ENCODE measurements at regions not wholly inside any gene's neighbourhood (a gene's known extent, or its start where the extent isn't known, plus 50 kb on each side); places are given as distances from the start of the nearest gene placed in this dataset.

DNA sequence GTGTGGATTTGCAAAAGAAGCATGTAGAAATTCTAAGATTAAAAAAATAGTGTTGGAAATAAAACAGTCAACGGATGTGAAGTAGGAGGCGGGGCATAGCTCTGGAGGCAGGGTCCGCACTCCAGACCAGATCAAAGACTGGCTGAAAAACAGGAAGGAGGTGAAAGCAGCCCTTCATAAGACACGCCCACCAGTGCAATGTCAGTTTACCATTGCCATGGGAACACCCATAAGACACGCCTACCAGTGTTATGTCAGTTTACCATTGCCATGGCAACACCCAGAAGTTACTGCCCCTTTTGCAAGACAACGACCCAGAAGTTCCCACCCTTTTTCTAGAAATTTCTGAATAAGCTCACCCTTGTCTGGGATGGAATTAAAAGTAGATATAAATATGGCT lies 87.1 kb downstream of the FZD10 start:
- ChIA-PET POLR2A (no interaction called here), CTCF (no interaction called here)
- no peak for DNase-seq (ENCODE audit: extremely low spot score)
- TF ChIP-seq L3MBTL2 (conservative IDR thresholded peaks at IDR 0.05): no peak

DNA sequence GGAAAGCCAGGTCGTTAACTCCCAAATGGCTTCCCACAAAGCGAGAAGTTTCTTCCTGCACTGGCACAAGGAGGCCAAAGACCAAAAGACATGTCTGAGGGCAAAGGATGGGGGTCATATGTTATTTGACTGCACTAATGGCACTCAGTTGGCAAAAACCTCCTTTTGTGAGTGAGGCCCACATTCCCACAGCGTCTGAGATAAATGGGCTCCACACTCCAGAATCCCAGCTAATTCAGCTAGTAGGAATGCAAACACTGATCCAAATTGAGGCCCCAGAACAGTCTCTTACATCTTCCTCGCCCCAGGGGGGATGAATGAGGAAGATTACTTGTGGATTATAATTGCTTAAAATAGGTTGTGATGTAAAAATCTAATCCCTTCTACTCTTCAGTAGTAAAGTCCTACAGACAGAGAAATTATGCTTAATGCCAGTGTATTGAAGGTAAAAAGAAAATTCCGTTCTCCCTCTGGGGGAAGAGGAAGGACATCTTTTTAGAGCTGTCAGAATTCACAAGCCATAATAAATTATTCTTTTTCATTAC lies 86.4 kb upstream of the PIWIL1 start:
- POLR2A ChIA-PET: no interaction called here
- DNase-seq (ENCODE audit: extremely low spot score): no peak
- no peak for TF ChIP-seq SUZ12 (IDR thresholded peaks at IDR 0.05)
- TF ChIP-seq ARNT (IDR thresholded peaks at IDR 0.05): no peak
- no peak for TF ChIP-seq NFRKB (IDR thresholded peaks at IDR 0.05)
- TF ChIP-seq LEF1 (IDR thresholded peaks at IDR 0.05; ENCODE audit: borderline replicate concordance): no peak
- TF ChIP-seq L3MBTL2 (conservative IDR thresholded peaks at IDR 0.05): no peak
- TF ChIP-seq TARDBP (IDR thresholded peaks at IDR 0.05): no peak
- no peak for TF ChIP-seq SP1 (IDR thresholded peaks at IDR 0.05)
- no peak for TF ChIP-seq ELF4 (IDR thresholded peaks at IDR 0.05)
- TF ChIP-seq FOXM1 (IDR thresholded peaks at IDR 0.05; ENCODE audit: borderline replicate concordance): no peak
- TF ChIP-seq CTBP1 (IDR thresholded peaks at IDR 0.05; ENCODE audit: borderline replicate concordance): no peak
- TF ChIP-seq ZNF384 (IDR thresholded peaks at IDR 0.05): no peak
- TF ChIP-seq, protein P1, sequence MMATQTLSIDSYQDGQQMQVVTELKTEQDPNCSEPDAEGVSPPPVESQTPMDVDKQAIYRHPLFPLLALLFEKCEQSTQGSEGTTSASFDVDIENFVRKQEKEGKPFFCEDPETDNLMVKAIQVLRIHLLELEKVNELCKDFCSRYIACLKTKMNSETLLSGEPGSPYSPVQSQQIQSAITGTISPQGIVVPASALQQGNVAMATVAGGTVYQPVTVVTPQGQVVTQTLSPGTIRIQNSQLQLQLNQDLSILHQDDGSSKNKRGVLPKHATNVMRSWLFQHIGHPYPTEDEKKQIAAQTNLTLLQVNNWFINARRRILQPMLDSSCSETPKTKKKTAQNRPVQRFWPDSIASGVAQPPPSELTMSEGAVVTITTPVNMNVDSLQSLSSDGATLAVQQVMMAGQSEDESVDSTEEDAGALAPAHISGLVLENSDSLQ (IDR thresholded peaks at IDR 0.05): no peak
- no peak for TF ChIP-seq BHLHE40 (IDR thresholded peaks at IDR 0.05; ENCODE audit: borderline replicate concordance)
- TF ChIP-seq FOXA1 (IDR thresholded peaks at IDR 0.05): no peak
- TF ChIP-seq FOXK2 (IDR thresholded peaks at IDR 0.05): no peak
- no peak for TF ChIP-seq HDGF (IDR thresholded peaks at IDR 0.05; ENCODE audit: borderline replicate concordance)
- CTCF ChIA-PET: no interaction called here

DNA sequence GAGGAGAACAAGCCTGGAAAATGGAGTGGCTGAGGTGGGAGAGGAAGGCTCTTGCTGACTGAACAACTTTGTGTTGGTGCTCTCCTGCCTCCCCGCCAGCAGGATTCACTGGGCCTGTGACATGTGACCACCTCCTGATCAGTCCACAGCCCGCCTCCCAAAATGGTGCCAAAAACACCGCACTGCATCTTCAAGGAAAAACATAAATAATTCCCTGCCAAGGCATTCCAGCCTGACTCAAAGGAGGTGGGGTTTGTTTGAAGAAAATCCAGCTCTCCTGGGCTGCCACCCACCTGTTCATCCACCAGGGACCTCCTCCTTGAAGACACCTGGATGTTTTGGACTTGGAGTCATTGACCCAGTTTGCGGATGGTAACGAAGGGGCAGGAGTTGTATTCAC lies 83.8 kb upstream of the PIWIL1 start:
- ChIA-PET CTCF (no interaction called here), POLR2A (no interaction called here)
- DNase-seq (ENCODE audit: extremely low spot score): no peak
- no peak for TF ChIP-seq SP1 (IDR thresholded peaks at IDR 0.05)
- TF ChIP-seq, protein P1 (IDR thresholded peaks at IDR 0.05): no peak
- TF ChIP-seq FOXM1 (IDR thresholded peaks at IDR 0.05; ENCODE audit: borderline replicate concordance): no peak
- TF ChIP-seq NFRKB (IDR thresholded peaks at IDR 0.05): no peak
- no peak for TF ChIP-seq TARDBP (IDR thresholded peaks at IDR 0.05)
- no peak for TF ChIP-seq ZNF384 (IDR thresholded peaks at IDR 0.05)
- TF ChIP-seq BHLHE40 (IDR thresholded peaks at IDR 0.05; ENCODE audit: borderline replicate concordance): no peak
- no peak for TF ChIP-seq SUZ12 (IDR thresholded peaks at IDR 0.05)

DNA sequence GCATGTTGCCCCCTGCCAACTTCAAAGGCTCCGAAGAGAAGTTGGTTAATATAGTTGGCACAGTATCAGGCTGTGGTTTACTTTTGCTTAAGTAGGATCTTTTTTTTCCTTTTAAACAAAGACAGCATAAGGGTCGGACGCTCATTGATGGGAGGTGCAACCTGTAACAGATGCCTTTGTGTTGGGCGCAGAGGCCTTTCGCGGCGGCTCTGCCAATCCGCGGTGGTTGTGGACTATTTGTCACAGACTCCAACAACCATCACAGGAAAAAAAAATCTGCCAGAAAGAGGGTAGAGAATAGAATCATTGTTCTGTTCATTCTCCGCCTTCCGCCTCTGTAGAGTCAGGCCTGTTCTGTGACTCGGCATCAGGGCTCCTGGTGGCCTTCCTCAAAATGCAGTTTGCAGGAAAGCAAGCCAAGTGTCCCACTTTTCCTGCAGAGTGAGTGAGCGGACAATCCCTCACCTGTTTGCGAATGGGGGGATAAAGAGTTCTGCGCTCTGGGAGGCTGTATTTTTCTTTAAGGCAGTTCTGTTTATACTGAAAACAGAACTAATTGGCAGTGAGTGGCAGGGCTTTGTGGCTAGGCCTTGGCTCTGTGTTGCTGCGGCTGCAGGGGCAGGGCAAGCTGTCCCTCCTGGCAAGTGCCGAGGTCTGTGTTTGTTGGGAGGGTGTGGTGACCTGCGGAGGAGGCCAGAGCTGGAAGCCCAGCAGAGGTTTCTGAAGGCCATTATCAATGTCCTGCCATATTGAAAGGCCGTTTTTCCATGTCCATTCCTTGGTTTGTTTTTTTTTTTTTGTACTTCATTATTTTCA lies 83.0 kb upstream of the PIWIL1 start:
- no peak for TF ChIP-seq ELF4 (IDR thresholded peaks at IDR 0.05)
- TF ChIP-seq BHLHE40 (IDR thresholded peaks at IDR 0.05; ENCODE audit: borderline replicate concordance): no peak
- no peak for TF ChIP-seq TARDBP (IDR thresholded peaks at IDR 0.05)
- TF ChIP-seq L3MBTL2 (conservative IDR thresholded peaks at IDR 0.05): no peak
- no peak for TF ChIP-seq HDGF (IDR thresholded peaks at IDR 0.05; ENCODE audit: borderline replicate concordance)
- TF ChIP-seq, protein P1 (IDR thresholded peaks at IDR 0.05): no peak
- no peak for TF ChIP-seq FOXA1 (IDR thresholded peaks at IDR 0.05)
- TF ChIP-seq ARNT (IDR thresholded peaks at IDR 0.05): no peak
- no peak for TF ChIP-seq FOXM1 (IDR thresholded peaks at IDR 0.05; ENCODE audit: borderline replicate concordance)
- no peak for TF ChIP-seq SUZ12 (IDR thresholded peaks at IDR 0.05)
- TF ChIP-seq CTBP1 (IDR thresholded peaks at IDR 0.05; ENCODE audit: borderline replicate concordance): no peak
- no peak for TF ChIP-seq FOXK2 (IDR thresholded peaks at IDR 0.05)
- TF ChIP-seq LEF1 (IDR thresholded peaks at IDR 0.05; ENCODE audit: borderline replicate concordance): no peak
- no peak for TF ChIP-seq SP1 (IDR thresholded peaks at IDR 0.05)
- DNase-seq (ENCODE audit: extremely low spot score): no peak
- POLR2A ChIA-PET: no interaction called here
- CTCF ChIA-PET: no interaction called here

DNA sequence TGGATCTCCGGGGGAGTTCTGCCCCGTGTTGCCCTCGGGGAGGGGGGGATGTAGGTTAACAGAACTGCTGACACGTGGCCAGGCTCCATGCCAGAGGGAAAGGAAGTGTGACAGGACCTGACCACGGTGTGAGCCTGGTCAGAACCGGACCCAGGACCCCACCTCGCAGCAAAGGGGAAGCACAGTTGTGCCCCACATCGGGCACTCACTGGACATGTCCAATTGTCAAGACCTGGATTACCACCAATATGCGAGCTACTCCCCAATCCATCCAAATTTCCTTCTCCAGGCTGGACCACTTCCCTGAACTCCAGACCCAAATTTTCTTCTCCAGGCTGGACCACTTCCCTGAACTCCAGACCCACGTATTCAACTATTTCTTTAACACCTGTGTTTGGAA lies 78.8 kb upstream of the PIWIL1 start:
- no peak for DNase-seq (ENCODE audit: extremely low spot score)
- CTCF ChIA-PET: no interaction called here
- TF ChIP-seq, protein P1 (IDR thresholded peaks at IDR 0.05): no peak
- TF ChIP-seq HDGF (IDR thresholded peaks at IDR 0.05; ENCODE audit: borderline replicate concordance) (no peak), CTBP1 (IDR thresholded peaks at IDR 0.05; ENCODE audit: borderline replicate concordance) (no peak), SUZ12 (IDR thresholded peaks at IDR 0.05) (no peak), FOXK2 (IDR thresholded peaks at IDR 0.05) (no peak), ELF4 (IDR thresholded peaks at IDR 0.05) (no peak), LEF1 (IDR thresholded peaks at IDR 0.05; ENCODE audit: borderline replicate concordance) (no peak), ARNT (IDR thresholded peaks at IDR 0.05) (no peak), FOXM1 (IDR thresholded peaks at IDR 0.05; ENCODE audit: borderline replicate concordance) (no peak), ZNF384 (IDR thresholded peaks at IDR 0.05) (no peak), TARDBP (IDR thresholded peaks at IDR 0.05) (no peak)
- POLR2A ChIA-PET: no interaction called here

DNA sequence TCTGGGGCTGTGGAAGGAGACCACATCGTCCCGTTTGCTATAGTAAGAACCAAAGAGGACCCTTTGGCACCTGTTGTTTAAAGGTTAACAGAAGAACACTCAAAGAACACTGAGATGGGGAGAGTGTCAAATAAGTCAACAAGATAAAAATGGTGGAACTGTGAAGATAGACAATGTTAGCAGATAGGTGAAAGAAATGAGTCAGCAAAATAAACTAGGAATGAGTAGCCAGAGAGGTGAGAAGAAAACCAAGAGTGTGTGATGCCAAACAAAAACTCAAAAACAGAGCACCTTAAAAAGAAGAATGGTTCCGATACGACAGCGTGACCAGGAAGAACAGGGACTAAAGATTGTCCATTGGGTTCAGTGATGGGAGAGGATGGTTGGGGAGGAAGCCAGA lies 74.7 kb upstream of the PIWIL1 start:
- TF ChIP-seq FOXK2 (IDR thresholded peaks at IDR 0.05): no peak
- TF ChIP-seq FOXA1 (IDR thresholded peaks at IDR 0.05): no peak
- TF ChIP-seq ARNT (IDR thresholded peaks at IDR 0.05): no peak
- TF ChIP-seq TARDBP (IDR thresholded peaks at IDR 0.05): no peak
- TF ChIP-seq LEF1 (IDR thresholded peaks at IDR 0.05; ENCODE audit: borderline replicate concordance): no peak
- TF ChIP-seq FOXM1 (IDR thresholded peaks at IDR 0.05; ENCODE audit: borderline replicate concordance): no peak
- TF ChIP-seq NFRKB (IDR thresholded peaks at IDR 0.05): no peak
- no peak for DNase-seq (ENCODE audit: extremely low spot score)
- POLR2A ChIA-PET: no interaction called here
- CTCF ChIA-PET: no interaction called here
